T1000 (cell line): ENCODE measurements at regions not wholly inside any gene's neighbourhood (a gene's known extent, or its start where the extent isn't known, plus 50 kb on each side); places are given as distances from the start of the nearest gene placed in this dataset.

Source experiments
- DNase-seq: peaks from one replicate; lab custom pipeline; 2025; ENCODE audit warnings: mixed read lengths; lab: John Stamatoyannopoulos, UW

GRCh38 chr16:51723036-51723724 lies 572.1 kb upstream of the SALL1 start:
- DNase-seq = no peak

DNA sequence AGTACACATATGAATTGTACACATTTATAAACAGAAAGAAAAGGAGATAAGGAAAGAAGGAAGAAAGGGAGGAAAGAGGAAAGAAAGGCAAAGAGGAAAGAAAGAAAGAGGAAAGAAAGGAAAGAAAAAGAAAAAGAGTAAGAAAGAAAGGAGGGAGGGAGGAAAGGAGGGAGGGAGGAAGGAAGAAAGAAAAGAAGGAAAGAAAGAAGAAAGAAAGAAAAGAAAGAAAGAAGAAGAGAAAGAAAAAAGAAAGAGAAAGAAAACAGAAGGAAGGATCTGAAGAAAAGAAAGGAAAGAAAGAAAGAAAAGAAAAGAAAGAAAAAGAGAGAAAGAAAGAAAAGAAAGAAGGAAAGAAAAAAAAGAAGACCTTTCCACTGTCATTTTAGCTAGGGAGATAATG lies 571.4 kb upstream of the SALL1 start:
- no peak for DNase-seq

DNA sequence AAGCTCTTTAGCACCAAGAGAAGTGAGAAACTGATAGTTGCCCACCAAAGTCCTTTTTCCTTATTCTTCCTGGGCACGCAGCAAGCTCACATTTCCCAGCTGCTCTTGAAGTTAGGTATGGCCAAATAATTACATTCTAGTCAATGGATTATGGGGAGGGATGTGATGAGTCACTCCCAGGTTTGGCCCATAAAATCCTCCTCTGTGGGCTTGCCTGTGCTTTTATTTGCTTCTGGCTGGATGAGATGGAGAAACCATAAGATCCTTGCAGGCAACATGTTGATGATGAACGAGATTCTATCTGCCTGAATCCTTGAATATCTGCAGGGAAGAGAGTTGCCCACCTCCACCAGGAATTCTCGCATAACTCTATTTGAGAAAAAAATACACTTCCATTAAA lies 568.3 kb upstream of the SALL1 start:
- peak; percentile 35 for DNase-seq

DNA sequence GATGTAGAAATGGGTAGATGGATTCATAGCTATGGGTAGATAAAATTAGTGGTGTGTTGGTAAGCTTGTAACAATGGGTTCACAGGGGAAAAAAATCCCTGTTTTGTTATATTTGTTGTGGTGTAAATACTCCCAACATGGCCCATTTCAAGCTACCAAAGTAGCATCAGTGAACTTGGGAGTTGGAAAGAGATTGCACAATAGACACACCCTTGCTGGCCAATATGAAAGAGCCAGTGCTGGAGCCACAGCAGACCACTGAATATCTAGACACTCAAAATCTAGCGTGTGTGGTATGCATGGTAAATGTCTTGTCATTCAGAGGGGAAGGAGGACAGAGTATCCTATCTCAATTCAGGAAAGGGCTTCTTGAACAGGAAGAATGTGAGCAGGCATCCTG lies 565.1 kb upstream of the SALL1 start:
- no peak for DNase-seq

DNA sequence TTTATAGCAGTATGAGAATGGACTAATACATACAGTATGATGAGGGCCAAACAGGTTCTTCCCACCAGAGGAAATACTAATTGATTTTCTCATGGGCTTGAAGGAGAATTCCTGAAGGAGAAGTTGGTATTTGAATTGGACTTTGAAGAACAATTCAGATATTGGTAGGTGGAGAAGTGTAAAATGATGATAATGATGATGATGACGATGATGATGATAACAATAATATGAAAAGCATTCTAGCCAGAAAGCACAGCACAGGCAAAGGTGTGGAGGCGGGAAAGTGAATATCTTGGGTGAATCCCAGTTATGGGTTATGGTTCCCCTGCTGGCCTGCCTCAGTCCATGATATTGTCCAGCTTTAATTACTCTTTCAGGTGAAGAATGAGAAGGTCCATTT lies 562.4 kb upstream of the SALL1 start:
- DNase-seq = no peak

- DNase-seq = no peak
These were observed 560.0 kb upstream of the SALL1 start for GRCh38 chr16:51710905-51711563.

DNA sequence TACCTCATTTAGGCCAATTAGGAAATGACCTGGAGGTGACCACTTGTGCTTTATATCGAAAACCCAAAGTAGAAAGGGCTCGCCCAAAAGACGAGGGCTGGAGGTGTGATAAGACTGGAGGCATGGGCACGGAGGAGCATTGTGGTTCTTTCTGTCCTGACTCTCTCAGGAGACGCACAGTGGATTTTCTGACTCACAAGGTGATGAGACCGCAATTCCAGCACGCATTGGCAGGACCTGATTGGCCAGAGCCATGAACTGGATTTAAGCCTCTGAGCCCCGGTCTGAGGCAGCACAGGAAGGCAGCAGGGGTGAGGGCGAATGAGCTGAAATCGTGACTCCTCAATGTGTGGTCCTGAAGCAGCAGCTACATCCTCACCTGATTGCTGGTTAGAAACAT lies 559.1 kb upstream of the SALL1 start:
- DNase-seq = no peak

DNA sequence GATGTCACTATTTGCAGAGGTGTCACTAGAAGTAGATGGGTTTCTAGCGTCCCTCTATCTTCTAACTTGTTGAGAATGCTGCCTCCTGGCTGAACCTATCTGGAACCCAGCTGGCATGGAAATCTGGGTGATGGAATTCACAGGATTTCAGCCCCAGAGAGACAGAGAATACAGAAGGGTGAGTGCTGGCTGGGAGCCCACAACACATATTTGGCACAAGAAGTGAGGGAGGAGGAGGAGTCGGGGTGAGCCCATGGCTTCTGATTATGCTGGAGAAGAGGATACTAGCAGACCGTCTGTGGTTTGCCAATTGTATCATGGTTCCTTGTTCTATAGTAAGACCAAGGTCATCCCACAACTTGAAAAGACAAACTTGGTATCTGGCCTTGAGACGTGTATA lies 557.8 kb upstream of the SALL1 start:
- no peak for DNase-seq

DNA sequence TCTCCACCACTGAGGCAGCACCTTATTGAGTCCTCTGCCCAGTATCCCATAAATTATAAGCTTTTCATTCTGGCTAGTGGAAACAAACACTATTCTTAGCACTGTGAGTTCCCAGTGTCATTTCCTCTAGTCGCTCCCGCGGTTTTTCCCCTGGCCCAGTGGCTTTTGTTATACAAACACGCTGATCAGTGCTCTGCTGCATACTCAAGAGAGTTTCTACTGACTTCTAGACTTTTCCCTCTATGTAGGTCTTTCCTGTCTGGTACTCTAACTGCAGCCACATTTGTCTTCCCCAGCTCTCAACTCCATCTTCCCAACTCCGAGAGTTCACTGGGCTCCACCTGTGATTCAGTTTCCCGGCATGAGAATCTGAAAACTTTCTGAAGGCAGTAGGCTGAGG lies 556.6 kb upstream of the SALL1 start:
- DNase-seq = no peak

DNA sequence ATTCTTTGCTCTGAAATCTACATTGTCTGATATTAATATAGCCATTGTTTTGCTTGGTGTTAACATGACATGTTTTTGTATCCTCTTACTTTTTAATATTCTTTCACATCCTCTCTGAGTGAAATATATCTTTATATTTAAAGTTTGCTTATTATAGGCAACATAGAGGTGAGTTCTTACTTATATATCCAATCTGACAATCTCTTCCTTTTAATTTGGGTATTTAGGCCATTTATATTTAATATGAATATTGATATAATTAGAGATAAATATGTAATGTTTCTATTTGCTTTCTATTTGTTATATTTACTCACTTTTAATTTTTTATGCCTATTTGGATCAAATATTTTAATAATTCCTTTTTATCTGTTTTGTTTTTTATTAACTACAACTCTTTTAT lies 554.1 kb upstream of the SALL1 start:
- no peak for DNase-seq

- no peak for DNase-seq
These were observed 550.0 kb upstream of the SALL1 start for GRCh38 chr16:51701025-51701424.

DNA sequence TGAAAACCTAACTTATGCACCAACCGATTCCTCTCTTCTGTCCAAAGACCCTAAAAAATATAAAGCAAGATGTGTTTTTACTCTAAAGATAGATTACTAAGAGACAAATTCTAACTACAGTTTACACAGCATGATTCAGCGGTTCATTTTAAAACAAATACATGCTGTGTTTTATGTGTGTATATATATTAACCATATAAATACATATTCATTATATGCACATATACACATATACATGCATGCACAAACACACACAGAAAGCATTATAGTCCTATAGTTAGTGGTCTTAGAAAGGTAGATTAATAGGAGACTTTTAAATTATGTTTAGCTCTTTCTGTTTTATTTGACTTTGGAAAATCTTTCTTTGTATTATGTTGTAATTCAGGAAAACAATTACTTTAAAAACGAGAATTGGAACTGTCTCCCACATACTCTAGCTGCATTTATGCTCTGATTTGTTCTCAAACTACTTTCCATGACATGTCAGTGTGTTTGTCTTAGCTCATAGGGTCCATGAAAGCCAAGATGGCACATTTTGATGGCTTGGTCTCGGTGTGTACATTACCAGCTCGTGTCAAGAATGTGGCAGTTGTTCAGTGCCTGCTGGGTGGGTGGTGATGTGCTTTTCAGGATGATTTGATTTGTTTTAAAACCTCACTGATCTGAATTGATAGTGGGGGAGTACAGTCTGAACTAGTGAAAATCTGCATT lies 548.8 kb upstream of the SALL1 start:
- no peak for DNase-seq

DNA sequence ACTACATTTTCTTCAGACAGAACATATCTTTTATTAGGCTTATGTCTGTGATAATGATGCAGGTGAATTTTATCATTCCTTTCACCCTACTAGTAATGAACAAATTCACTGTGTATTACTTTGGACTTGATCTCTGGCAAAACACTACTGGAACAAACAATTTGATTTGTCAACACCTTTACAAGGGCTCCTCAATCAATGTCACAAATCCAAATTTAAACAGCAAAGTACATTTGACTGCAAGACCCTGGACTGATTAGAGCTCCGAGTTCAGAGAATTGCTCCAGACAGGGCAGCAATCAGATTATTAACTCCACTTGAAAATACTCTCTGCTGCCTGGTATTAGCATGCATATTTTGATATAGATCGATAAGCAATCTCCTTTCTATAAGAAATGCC lies 547.6 kb upstream of the SALL1 start:
- no peak for DNase-seq

DNA sequence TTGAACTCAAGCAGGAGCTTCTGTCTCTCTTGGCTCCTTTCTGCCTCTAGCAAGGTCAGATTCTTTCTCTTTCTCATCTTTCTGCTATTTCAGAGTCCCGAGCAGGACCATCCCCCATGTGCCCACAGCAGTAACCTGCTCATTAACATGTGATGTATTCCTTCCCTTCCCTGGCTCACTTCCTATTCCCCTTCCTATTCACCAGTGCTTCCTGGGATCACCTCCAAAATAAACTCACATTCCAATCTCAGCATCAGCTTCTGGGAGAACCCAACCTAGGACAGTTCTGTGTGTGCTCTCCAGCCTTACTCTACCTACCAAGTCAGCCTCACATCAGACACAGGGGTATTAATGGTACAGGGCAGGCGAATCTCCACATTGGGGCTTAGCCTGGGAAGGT lies 546.4 kb upstream of the SALL1 start:
- DNase-seq = no peak

DNA sequence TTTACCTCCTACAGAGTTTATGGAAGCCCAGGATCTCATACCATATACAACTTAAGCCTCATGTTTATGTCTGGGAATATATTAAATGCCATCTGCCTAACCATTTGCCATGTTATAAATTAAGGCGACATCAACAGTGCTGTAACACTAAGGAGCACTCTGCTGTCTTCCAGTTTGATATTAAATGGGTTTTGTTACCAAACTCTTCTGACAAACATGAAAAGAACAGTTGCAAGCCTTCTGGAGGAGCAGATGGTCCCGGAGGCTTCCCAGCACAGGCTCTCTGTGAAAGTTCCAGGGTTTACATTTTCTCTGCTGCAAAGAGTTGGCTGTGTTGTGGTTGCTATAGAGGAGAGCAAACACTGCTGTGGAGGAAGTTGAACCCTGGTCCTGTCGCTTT lies 545.3 kb upstream of the SALL1 start:
- DNase-seq = no peak

GRCh38 chr16:51691109-51691508 lies 540.0 kb upstream of the SALL1 start:
- DNase-seq = no peak

GRCh38 chr16:51685498-51685897 lies 534.4 kb upstream of the SALL1 start:
- no peak for DNase-seq

- no peak for DNase-seq
These were observed 532.8 kb upstream of the SALL1 start for GRCh38 chr16:51683882-51684281.

GRCh38 chr16:51682905-51683304 lies 531.8 kb upstream of the SALL1 start:
- DNase-seq = no peak

- DNase-seq = no peak
These were observed 523.5 kb upstream of the SALL1 start for GRCh38 chr16:51674615-51675014.

- DNase-seq = no peak
These were observed 519.5 kb upstream of the SALL1 start for GRCh38 chr16:51670527-51670926.

GRCh38 chr16:51666821-51667220 lies 515.8 kb upstream of the SALL1 start:
- DNase-seq = no peak

DNA sequence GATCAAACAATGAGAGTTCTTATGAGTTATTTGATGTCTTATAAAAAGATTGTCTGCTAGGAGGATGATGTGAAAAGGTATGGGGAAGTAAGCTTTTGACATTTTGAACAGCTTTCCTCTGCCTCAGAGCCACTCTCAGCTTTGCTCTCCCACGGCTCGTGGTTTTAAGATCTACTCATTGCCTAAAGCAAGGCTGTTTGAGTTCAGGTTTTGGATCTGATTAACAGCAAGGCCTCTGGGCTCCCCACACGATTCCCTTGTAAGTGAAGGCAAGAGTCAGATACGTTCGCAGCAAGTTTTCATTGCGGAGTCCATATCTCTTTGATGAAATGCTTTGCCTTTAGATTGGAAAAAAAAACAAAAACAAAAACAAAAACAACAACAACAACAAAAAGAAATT lies 515.0 kb upstream of the SALL1 start:
- no peak for DNase-seq
